Spinal cord (tissue), 9 donors: ENCODE measurements at regions not wholly inside any gene's neighbourhood (a gene's known extent, or its start where the extent isn't known, plus 50 kb on each side); places are given as distances from the start of the nearest gene placed in this dataset.

ENCODE experiments used
- DNase-seq, 6 donors: peaks; one replicate each; pipeline versions ENCODE4 v3.0.0 to v3.0.0-alpha.2; 2013 to 2015; ENCODE audit warnings: low spot score in 6 of 6, low read depth in 4 of 6
- H3K27ac ChIP-seq: one replicate; pipeline ENCODE4 v1.5.1; 2013; ENCODE audit warnings: low read depth, low read length, control low read depth
- H3K27me3 ChIP-seq: one replicate; pipeline ENCODE4 v1.6.1; 2013; ENCODE audit warnings: low read length; ENCODE audit not compliant: control insufficient read depth, insufficient read depth
- H3K36me3 ChIP-seq: one replicate; pipeline ENCODE4 v1.6.1; 2013; ENCODE audit warnings: low read length; ENCODE audit not compliant: control insufficient read depth, insufficient read depth
- H3K4me1 ChIP-seq: one replicate; pipeline ENCODE4 v1.6.1; 2013; ENCODE audit warnings: low read length; ENCODE audit not compliant: control insufficient read depth, insufficient read depth
- H3K4me3 ChIP-seq: one replicate; pipeline ENCODE4 v1.5.1; 2013; ENCODE audit warnings: low read depth, low read length, control low read depth
- H3K9me3 ChIP-seq: one replicate; pipeline ENCODE4 v1.6.1; 2013; ENCODE audit warnings: low read length; ENCODE audit not compliant: control insufficient read depth, insufficient read depth
- WGBS: methylation state at CpG from one replicate; pipeline ENCODE4 v1.1.5; 2013; ENCODE audit warnings: missing lambda C conversion rate; ENCODE audit not compliant: insufficient coverage; 5-methylcytosine and 5-hydroxymethylcytosine counted together
- donor health status: healthy.

GRCh38 chr13:21898459-21898858 lies 227.6 kb downstream of the FGF9 start:
- no peaks in the 10 kb centered on the region for H3K27me3 ChIP-seq
- peak in 1 of 6 donors; percentile 23 for DNase-seq
- H3K4me1 ChIP-seq: no peaks in the 10 kb centered on the region
- H3K9me3 ChIP-seq: no peaks in the 10 kb centered on the region
- no CpG with 5 or more reads among the region's 4 CpGs for WGBS
- H3K27ac ChIP-seq: no peak overlapping the region
- H3K36me3 ChIP-seq: no peaks in the 10 kb centered on the region
- H3K4me3 ChIP-seq: no peak overlapping the region

- Histone ChIP-seq H3K36me3 (no peaks in the 10 kb centered on the region), H3K9me3 (no peaks in the 10 kb centered on the region), H3K4me3 (no peak overlapping the region), H3K4me1 (no peaks in the 10 kb centered on the region), H3K27ac (no peak overlapping the region), H3K27me3 (no peaks in the 10 kb centered on the region)
- DNase-seq: peak in 1 of 6 donors; percentile 38
- WGBS: 64% methylated on average over 7 of the region's 7 CpGs
These were observed 228.1 kb downstream of the FGF9 start for GRCh38 chr13:21898945-21899344.

- no peaks in the 10 kb centered on the region for H3K27me3 ChIP-seq
- DNase-seq: no peak
- H3K4me3 ChIP-seq: no peak overlapping the region
- H3K9me3 ChIP-seq: no peaks in the 10 kb centered on the region
- 100% methylated on average over 1 of the region's 2 CpGs for WGBS
- H3K4me1 ChIP-seq: no peaks in the 10 kb centered on the region
- H3K27ac ChIP-seq: no peak overlapping the region
- no peaks in the 10 kb centered on the region for H3K36me3 ChIP-seq
These were observed 230.5 kb downstream of the FGF9 start for GRCh38 chr13:21901336-21901735.

- H3K36me3 ChIP-seq: no peaks in the 10 kb centered on the region
- H3K27ac ChIP-seq: no peak overlapping the region
- no peak overlapping the region for H3K4me3 ChIP-seq
- no peaks in the 10 kb centered on the region for H3K27me3 ChIP-seq
- no peaks in the 10 kb centered on the region for H3K4me1 ChIP-seq
- peak in 1 of 6 donors; percentile 67 for DNase-seq
- 64% methylated on average over 10 of the region's 14 CpGs for WGBS
- no peaks in the 10 kb centered on the region for H3K9me3 ChIP-seq
These were observed 231.2 kb downstream of the FGF9 start for GRCh38 chr13:21901811-21902708.

GRCh38 chr13:21902709-21903098 lies 231.8 kb downstream of the FGF9 start:
- H3K4me1 ChIP-seq: no peaks in the 10 kb centered on the region
- no peak overlapping the region for H3K27ac ChIP-seq
- WGBS: 94% methylated on average over 6 of the region's 8 CpGs
- no peaks in the 10 kb centered on the region for H3K27me3 ChIP-seq
- no peaks in the 10 kb centered on the region for H3K9me3 ChIP-seq
- H3K4me3 ChIP-seq: no peak overlapping the region
- no peaks in the 10 kb centered on the region for H3K36me3 ChIP-seq
- DNase-seq: no peak

GRCh38 chr13:21905486-21905885 lies 234.6 kb downstream of the FGF9 start:
- no CpG with 5 or more reads among the region's 5 CpGs for WGBS

GRCh38 chr13:21909331-21909730 lies 238.5 kb downstream of the FGF9 start:
- Histone ChIP-seq H3K36me3 (no peaks in the 10 kb centered on the region), H3K27me3 (no peaks in the 10 kb centered on the region), H3K9me3 (no peaks in the 10 kb centered on the region), H3K4me1 (peaks cover 4% of the 10 kb centered on the region), H3K4me3 (no peak overlapping the region), H3K27ac (no peak overlapping the region)
- DNase-seq: no peak
- 89% methylated on average over 6 of the region's 7 CpGs for WGBS

More at GRCh38 chr13:21905486-21905885, 234.6 kb downstream of the FGF9 start:
- Histone ChIP-seq H3K4me1 (peaks cover 4% of the 10 kb centered on the region), H3K36me3 (no peaks in the 10 kb centered on the region), H3K4me3 (no peak overlapping the region), H3K9me3 (no peaks in the 10 kb centered on the region), H3K27ac (no peak overlapping the region), H3K27me3 (no peaks in the 10 kb centered on the region)
- peak in 1 of 6 donors; percentile 20 for DNase-seq

- H3K27ac ChIP-seq: no peak overlapping the region
- no peaks in the 10 kb centered on the region for H3K36me3 ChIP-seq
- H3K4me3 ChIP-seq: no peak overlapping the region
- no peaks in the 10 kb centered on the region for H3K9me3 ChIP-seq
- WGBS: 96% methylated on average over 5 of the region's 6 CpGs
- H3K4me1 ChIP-seq: peaks cover 4% of the 10 kb centered on the region
- DNase-seq: peak in 1 of 6 donors; percentile 46
- no peaks in the 10 kb centered on the region for H3K27me3 ChIP-seq
These were observed 239.7 kb downstream of the FGF9 start for GRCh38 chr13:21910546-21910945.

GRCh38 chr13:21911646-21912298 lies 240.9 kb downstream of the FGF9 start:
- Histone ChIP-seq H3K4me1 (peaks cover 4% of the 10 kb centered on the region), H3K27ac (no peak overlapping the region), H3K36me3 (no peaks in the 10 kb centered on the region), H3K4me3 (no peak overlapping the region), H3K9me3 (no peaks in the 10 kb centered on the region), H3K27me3 (no peaks in the 10 kb centered on the region)
- no peak for DNase-seq
- WGBS: 72% methylated on average over 2 of the region's 6 CpGs

- Histone ChIP-seq H3K4me1 (peaks cover 4% of the 10 kb centered on the region), H3K9me3 (no peaks in the 10 kb centered on the region), H3K36me3 (no peaks in the 10 kb centered on the region), H3K4me3 (no peak overlapping the region), H3K27me3 (no peaks in the 10 kb centered on the region), H3K27ac (no peak overlapping the region)
- DNase-seq: no peak
- WGBS: 95% methylated on average over 2 of the region's 8 CpGs
These were observed 242.1 kb downstream of the FGF9 start for GRCh38 chr13:21913010-21913409.
